ENCODE measurements at regions not wholly inside any gene's neighbourhood (a gene's known extent, or its start where the extent isn't known, plus 50 kb on each side); places are given as distances from the start of the nearest gene placed in this dataset.

- Histone ChIP-seq H3K36me3 (ENCODE audit: control insufficient read depth, insufficient read depth, low read length) (no peaks in the 10 kb centered on the region), H3K27me3 (ENCODE audit: control insufficient read depth, insufficient read depth, low read length) (peaks cover 2% of the 10 kb centered on the region; the same call in 1 of the 2 replicates), H3K4me3 (ENCODE audit: low read depth, low read length) (no peak overlapping the region)
- POLR2A ChIA-PET, result no interaction called here
- TF ChIP-seq CTCF (IDR thresholded peaks at IDR 0.05; ENCODE audit: insufficient read depth, low read depth, low read length), result no peak
- DNase-seq (ENCODE audit: low read depth), result peak; percentile 37
- CTCF ChIA-PET, result interaction anchor here (0.9 kb wide), 1 partner anchor 9 kb away, joined by 3 read pairs; no protein-coding TSS in a partner anchor
Measured at GRCh38 chr2:54360055-54360792, 95.9 kb upstream of the SPTBN1 start.

- Histone ChIP-seq H3K27me3 (ENCODE audit: control insufficient read depth, insufficient read depth, low read length) (peaks cover 2% of the 10 kb centered on the region; the same call in 1 of the 2 replicates), H3K4me3 (ENCODE audit: low read depth, low read length) (no peak overlapping the region), H3K36me3 (ENCODE audit: control insufficient read depth, insufficient read depth, low read length) (no peaks in the 10 kb centered on the region)
- CTCF ChIA-PET, result no interaction called here
- no peak for TF ChIP-seq CTCF (IDR thresholded peaks at IDR 0.05; ENCODE audit: insufficient read depth, low read depth, low read length)
- POLR2A ChIA-PET, result no interaction called here
- DNase-seq (ENCODE audit: low read depth), result no peak
Measured at GRCh38 chr2:54364409-54364808, 91.7 kb upstream of the SPTBN1 start.

- no peak for DNase-seq (ENCODE audit: low read depth)
- ChIA-PET CTCF (no interaction called here), POLR2A (no interaction called here)
- Histone ChIP-seq H3K36me3 (ENCODE audit: control insufficient read depth, insufficient read depth, low read length) (no peaks in the 10 kb centered on the region), H3K27me3 (ENCODE audit: control insufficient read depth, insufficient read depth, low read length) (peaks cover 2% of the 10 kb centered on the region; the same call in 1 of the 2 replicates), H3K4me3 (ENCODE audit: low read depth, low read length) (no peak overlapping the region)
- no peak for TF ChIP-seq CTCF (IDR thresholded peaks at IDR 0.05; ENCODE audit: insufficient read depth, low read depth, low read length)
Measured at GRCh38 chr2:54365661-54366060, 90.5 kb upstream of the SPTBN1 start.

- TF ChIP-seq CTCF (IDR thresholded peaks at IDR 0.05; ENCODE audit: insufficient read depth, low read depth, low read length), result no peak
- CTCF ChIA-PET, result no interaction called here
- peaks cover 2% of the 10 kb centered on the region; the same call in 1 of the 2 replicates for H3K27me3 ChIP-seq (ENCODE audit: control insufficient read depth, insufficient read depth, low read length)
- POLR2A ChIA-PET, result no interaction called here
- H3K36me3 ChIP-seq (ENCODE audit: control insufficient read depth, insufficient read depth, low read length), result no peaks in the 10 kb centered on the region
- H3K4me3 ChIP-seq (ENCODE audit: low read depth, low read length), result no peak overlapping the region
- no peak for DNase-seq (ENCODE audit: low read depth)
Measured at GRCh38 chr2:54366487-54367280, 89.4 kb upstream of the SPTBN1 start.

GRCh38 chr2:54370405-54371104 is 85.6 kb upstream of the SPTBN1 start:
- POLR2A ChIA-PET, result interaction anchor here (0.7 kb wide), 1 partner anchor 245 kb away, joined by 3 read pairs; no protein-coding TSS in a partner anchor

More at GRCh38 chr2:54370405-54371104, 85.6 kb upstream of the SPTBN1 start:
- CTCF ChIA-PET, result no interaction called here
- H3K4me3 ChIP-seq (ENCODE audit: low read depth, low read length), result no peak overlapping the region
- no peak for TF ChIP-seq CTCF (IDR thresholded peaks at IDR 0.05; ENCODE audit: insufficient read depth, low read depth, low read length)
- peaks cover 1% of the 10 kb centered on the region; the same call in 1 of the 2 replicates for H3K27me3 ChIP-seq (ENCODE audit: control insufficient read depth, insufficient read depth, low read length)
- no peaks in the 10 kb centered on the region for H3K36me3 ChIP-seq (ENCODE audit: control insufficient read depth, insufficient read depth, low read length)
- no peak for DNase-seq (ENCODE audit: low read depth)
